Stomach (tissue), 4 donors: ENCODE measurements at regions not wholly inside any gene's neighbourhood (a gene's known extent, or its start where the extent isn't known, plus 50 kb on each side); places are given as distances from the start of the nearest gene placed in this dataset.

Experiments used
- CTCF ChIP-seq, 7 experiments: fragments of 450-650 bp in 4 of 7; fragments of 200-600 bp in 3 of 7; sonication (generic) in 3 of 7; IDR thresholded peaks; one replicate each; pipeline ENCODE4 v1.5.1; 2016 to 2019; ENCODE audit warnings: antibody characterized with exemption in 7 of 7, control low read depth in 2 of 7, mild to moderate bottlenecking in 1 of 7
- EP300 ChIP-seq: sonication (generic); formaldehyde crosslinking; IDR thresholded peaks from one replicate; pipeline ENCODE4 v1.6.1; 2017; ENCODE audit warnings: antibody characterized with exemption
- POLR2A ChIP-seq, 4 donors: fragments of 450-650 bp; IDR thresholded peaks; one replicate each; pipeline ENCODE4 v1.6.1; 2016; ENCODE audit warnings: antibody characterized with exemption in 4 of 4, control low read depth in 2 of 4, mild to moderate bottlenecking in 1 of 4, moderate library complexity in 1 of 4
- POLR2AphosphoS5 ChIP-seq, 3 donors: sonication (generic); formaldehyde crosslinking; IDR thresholded peaks; one replicate each; pipeline ENCODE4 v1.6.1; 2016; ENCODE audit warnings: antibody characterized with exemption in 3 of 3

DNA sequence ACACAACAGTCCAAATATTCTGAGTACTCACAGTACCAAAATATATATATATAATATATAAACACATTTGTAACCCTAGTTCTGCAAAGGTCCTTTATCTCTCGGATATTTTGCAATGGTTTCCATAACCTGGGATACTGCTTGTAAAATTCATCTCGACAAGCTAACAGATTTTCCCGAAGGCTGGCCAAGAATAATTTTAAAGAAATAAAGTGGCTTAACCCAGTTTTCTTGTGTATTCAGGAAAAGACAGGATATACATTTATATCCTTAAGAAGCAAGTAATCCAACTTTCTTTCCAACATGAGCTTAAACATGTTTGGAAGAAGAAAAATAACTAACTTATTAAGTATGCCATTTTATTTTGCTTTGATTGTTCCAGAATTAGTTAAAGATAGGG, 348.7 kb upstream of the RUNX1 start:
- no peak for TF ChIP-seq POLR2AphosphoS5 (IDR thresholded peaks at IDR 0.05)
- TF ChIP-seq CTCF (IDR thresholded peaks at IDR 0.05) = no peak
- TF ChIP-seq POLR2A (IDR thresholded peaks at IDR 0.05) = no peak
- no peak for TF ChIP-seq EP300
